GM19035 (cell line): ENCODE measurements at regions not wholly inside any gene's neighbourhood (a gene's known extent, or its start where the extent isn't known, plus 50 kb on each side); places are given as distances from the start of the nearest gene placed in this dataset.

Source experiments
- ATAC-seq: cut with Tn5 transposase; IDR thresholded peaks from one replicate; pipeline ENCODE4 v1.9.1; 2021; ENCODE audit not compliant: unreplicated experiment

GRCh38 chr10:131781791-131782190, 119.0 kb upstream of the PPP2R2D start:
- no peak for ATAC-seq

GRCh38 chr10:131784363-131785120, 116.3 kb upstream of the PPP2R2D start:
- ATAC-seq = no peak

GRCh38 chr10:131785121-131785460, 115.7 kb upstream of the PPP2R2D start:
- ATAC-seq = no peak

GRCh38 chr10:131786756-131787605, 113.8 kb upstream of the PPP2R2D start:
- no peak for ATAC-seq

- no peak for ATAC-seq
These were observed 112.8 kb upstream of the PPP2R2D start for GRCh38 chr10:131787961-131788360.

GRCh38 chr10:131788386-131788785, 112.4 kb upstream of the PPP2R2D start:
- no peak for ATAC-seq

GRCh38 chr10:131789516-131789915, 111.3 kb upstream of the PPP2R2D start:
- no peak for ATAC-seq

GRCh38 chr10:131790021-131790420, 110.8 kb upstream of the PPP2R2D start:
- no peak for ATAC-seq

- ATAC-seq = no peak
These were observed 108.7 kb upstream of the PPP2R2D start for GRCh38 chr10:131792011-131792651.

- no peak for ATAC-seq
These were observed 108.0 kb upstream of the PPP2R2D start for GRCh38 chr10:131792809-131793208.

GRCh38 chr10:131795761-131796160, 105.0 kb upstream of the PPP2R2D start:
- no peak for ATAC-seq

GRCh38 chr10:131797626-131798025, 103.2 kb upstream of the PPP2R2D start:
- no peak for ATAC-seq

- ATAC-seq = no peak
These were observed 101.4 kb upstream of the PPP2R2D start for GRCh38 chr10:131799429-131799828.

GRCh38 chr10:131802156-131802915, 98.5 kb upstream of the PPP2R2D start:
- ATAC-seq = no peak

GRCh38 chr10:131802996-131803395, 97.8 kb upstream of the PPP2R2D start:
- ATAC-seq = no peak

GRCh38 chr10:131803860-131804425, 96.9 kb upstream of the PPP2R2D start:
- ATAC-seq = no peak

GRCh38 chr10:131804551-131805295, 96.1 kb upstream of the PPP2R2D start:
- no peak for ATAC-seq

- no peak for ATAC-seq
These were observed 95.1 kb upstream of the PPP2R2D start for GRCh38 chr10:131805696-131806095.

GRCh38 chr10:131806146-131806545, 94.7 kb upstream of the PPP2R2D start:
- no peak for ATAC-seq
